Epithelial cell of proximal tubule (primary cell): ENCODE measurements at regions not wholly inside any gene's neighbourhood (a gene's known extent, or its start where the extent isn't known, plus 50 kb on each side); places are given as distances from the start of the nearest gene placed in this dataset.

Experiments used
- DNase-seq: peaks from one replicate; pipeline ENCODE4 v3.0.0-alpha.2; 2011; ENCODE audit warnings: low read depth
- H3K4me3 ChIP-seq: 2 replicates; pipeline ENCODE4 v1.5.1; 2011; ENCODE audit warnings: low read depth, mild to moderate bottlenecking, low read length
- TF ChIP-seq, protein P1 (sequence below): conservative IDR thresholded peaks from 2 replicates; pipeline ENCODE4 v1.5.1; 2012; ENCODE audit warnings: low read depth, mild to moderate bottlenecking, low read length

DNA sequence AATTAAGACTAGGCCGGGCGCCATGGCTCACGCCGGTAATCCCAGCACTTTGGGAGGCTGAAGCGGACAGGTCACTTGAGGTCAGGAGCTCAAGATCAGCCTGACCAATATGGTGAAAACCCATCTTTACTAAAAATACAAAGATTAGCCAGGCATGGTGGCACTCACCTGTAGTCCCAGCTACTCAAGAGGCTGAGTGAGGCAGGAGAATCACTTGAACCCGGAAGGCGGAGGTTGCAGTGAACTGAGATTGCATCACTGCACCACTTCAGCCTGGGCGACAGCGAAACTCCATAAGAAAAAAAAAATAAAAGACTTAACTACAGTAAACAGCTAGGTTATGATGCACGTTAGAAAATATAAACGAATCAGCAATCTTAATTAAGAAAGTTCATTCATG is 216.0 kb upstream of the TEX13C start:
- no peak overlapping the region for H3K4me3 ChIP-seq
- no peak for DNase-seq
- TF ChIP-seq, protein P1, sequence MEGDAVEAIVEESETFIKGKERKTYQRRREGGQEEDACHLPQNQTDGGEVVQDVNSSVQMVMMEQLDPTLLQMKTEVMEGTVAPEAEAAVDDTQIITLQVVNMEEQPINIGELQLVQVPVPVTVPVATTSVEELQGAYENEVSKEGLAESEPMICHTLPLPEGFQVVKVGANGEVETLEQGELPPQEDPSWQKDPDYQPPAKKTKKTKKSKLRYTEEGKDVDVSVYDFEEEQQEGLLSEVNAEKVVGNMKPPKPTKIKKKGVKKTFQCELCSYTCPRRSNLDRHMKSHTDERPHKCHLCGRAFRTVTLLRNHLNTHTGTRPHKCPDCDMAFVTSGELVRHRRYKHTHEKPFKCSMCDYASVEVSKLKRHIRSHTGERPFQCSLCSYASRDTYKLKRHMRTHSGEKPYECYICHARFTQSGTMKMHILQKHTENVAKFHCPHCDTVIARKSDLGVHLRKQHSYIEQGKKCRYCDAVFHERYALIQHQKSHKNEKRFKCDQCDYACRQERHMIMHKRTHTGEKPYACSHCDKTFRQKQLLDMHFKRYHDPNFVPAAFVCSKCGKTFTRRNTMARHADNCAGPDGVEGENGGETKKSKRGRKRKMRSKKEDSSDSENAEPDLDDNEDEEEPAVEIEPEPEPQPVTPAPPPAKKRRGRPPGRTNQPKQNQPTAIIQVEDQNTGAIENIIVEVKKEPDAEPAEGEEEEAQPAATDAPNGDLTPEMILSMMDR, result no peak

GRCh38 chrX:125108921-125109320 is 210.8 kb upstream of the TEX13C start:
- peak; percentile 6 for DNase-seq
- TF ChIP-seq, protein P1, result no peak
- H3K4me3 ChIP-seq, result no peak overlapping the region

GRCh38 chrX:125131164-125131563 is 188.5 kb upstream of the TEX13C start:
- TF ChIP-seq, protein P1, result peak; percentile 49
- no peak overlapping the region for H3K4me3 ChIP-seq
- no peak for DNase-seq

- H3K4me3 ChIP-seq, result no peak overlapping the region
- no peak for DNase-seq
- TF ChIP-seq, protein P1, result peak; percentile 70
Observed at GRCh38 chrX:125132274-125132673, 187.4 kb upstream of the TEX13C start.

GRCh38 chrX:125137521-125137920 is 182.2 kb upstream of the TEX13C start:
- no peak for DNase-seq
- TF ChIP-seq, protein P1, result no peak
- H3K4me3 ChIP-seq, result no peak overlapping the region

DNA sequence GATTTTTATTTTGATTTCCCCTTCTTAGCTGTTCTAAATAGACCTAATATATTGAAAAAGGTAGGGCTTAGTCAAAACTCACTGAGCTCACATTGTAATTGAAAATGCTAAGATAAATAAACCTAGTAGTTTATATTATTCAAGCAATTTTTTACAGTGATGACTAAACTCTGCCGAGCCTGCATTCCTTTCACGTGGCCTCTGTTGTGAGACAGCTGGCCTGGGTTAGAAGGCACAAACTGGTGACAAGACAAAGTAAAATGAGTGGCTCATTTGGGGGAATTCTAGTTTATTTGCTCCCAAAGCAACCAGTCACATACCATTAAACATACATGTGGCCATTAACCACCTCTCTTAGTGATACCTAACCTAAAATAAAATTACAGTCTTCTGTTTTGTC is 169.4 kb upstream of the TEX13C start:
- no peak for DNase-seq
- no peak overlapping the region for H3K4me3 ChIP-seq
- TF ChIP-seq, protein P1, result no peak

DNA sequence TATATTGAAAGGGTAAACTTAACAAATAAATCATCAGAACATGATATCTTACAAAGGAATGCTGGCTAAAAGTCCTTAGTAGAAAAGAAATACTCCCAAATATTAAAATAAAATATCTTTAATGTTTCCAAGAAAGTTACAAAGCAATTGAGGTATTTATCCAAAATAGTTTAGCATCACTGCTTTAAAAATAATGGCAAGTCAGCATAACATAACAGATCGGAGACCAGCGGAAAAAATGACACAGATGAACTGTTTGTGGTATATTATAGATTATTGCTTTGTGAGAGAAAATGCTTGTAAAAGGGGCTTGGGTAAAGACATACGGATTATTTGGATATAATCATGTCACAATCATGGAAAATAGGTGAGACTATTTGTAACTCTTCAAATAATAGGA is 168.5 kb upstream of the TEX13C start:
- DNase-seq, result no peak
- H3K4me3 ChIP-seq, result no peak overlapping the region
- TF ChIP-seq, protein P1, result no peak
